ENCODE measurements at regions not wholly inside any gene's neighbourhood (a gene's known extent, or its start where the extent isn't known, plus 50 kb on each side); places are given as distances from the start of the nearest gene placed in this dataset.

DNA sequence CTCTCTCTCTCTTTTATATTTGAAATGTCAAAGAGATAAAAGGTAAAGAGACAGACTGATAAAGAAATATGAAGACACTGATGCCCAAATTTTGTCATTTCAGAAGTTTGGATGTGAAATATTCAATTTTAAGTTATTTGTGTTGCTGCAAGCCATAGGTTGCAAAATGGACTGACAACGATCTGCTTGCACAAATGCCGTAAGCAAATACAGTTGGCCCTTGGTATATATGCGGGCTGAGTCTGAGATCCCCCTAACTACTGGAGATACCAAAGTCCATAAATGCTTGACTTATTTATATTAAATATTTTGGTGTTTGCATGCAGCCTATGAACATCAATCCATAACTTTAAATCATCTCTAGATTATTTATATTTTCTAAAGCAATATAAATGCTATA, 1459.1 kb upstream of the ALCAM start:
- Histone ChIP-seq H3K4me2 (ENCODE audit: low read length) (no peak overlapping the region), H3F3A (ENCODE audit: insufficient read depth, low read length, poor library complexity, severe bottlenecking) (no peaks in the 10 kb centered on the region), H3K27ac (ENCODE audit: low read length) (no peak overlapping the region), H3K4me3 (ENCODE audit: low read length) (no peak overlapping the region), H3K79me2 (replicated peaks; ENCODE audit: insufficient read depth, low read length) (no peaks in the 10 kb centered on the region), H3K27me3 (ENCODE audit: insufficient read depth, low read depth, low read length) (no peaks in the 10 kb centered on the region), H3K36me3 (ENCODE audit: insufficient read depth, low read length) (no peaks in the 10 kb centered on the region), H3K9ac (ENCODE audit: low read length) (no peak overlapping the region), H3K9me2 (ENCODE audit: insufficient read depth, low read length) (no peaks in the 10 kb centered on the region), H2AFZ (ENCODE audit: low read depth, low read length) (no peak overlapping the region), H4K20me1 (ENCODE audit: insufficient read depth) (no peaks in the 10 kb centered on the region), H3K9me3 (ENCODE audit: low read length) (no peaks in the 10 kb centered on the region)
- TF ChIP-seq, protein P1, sequence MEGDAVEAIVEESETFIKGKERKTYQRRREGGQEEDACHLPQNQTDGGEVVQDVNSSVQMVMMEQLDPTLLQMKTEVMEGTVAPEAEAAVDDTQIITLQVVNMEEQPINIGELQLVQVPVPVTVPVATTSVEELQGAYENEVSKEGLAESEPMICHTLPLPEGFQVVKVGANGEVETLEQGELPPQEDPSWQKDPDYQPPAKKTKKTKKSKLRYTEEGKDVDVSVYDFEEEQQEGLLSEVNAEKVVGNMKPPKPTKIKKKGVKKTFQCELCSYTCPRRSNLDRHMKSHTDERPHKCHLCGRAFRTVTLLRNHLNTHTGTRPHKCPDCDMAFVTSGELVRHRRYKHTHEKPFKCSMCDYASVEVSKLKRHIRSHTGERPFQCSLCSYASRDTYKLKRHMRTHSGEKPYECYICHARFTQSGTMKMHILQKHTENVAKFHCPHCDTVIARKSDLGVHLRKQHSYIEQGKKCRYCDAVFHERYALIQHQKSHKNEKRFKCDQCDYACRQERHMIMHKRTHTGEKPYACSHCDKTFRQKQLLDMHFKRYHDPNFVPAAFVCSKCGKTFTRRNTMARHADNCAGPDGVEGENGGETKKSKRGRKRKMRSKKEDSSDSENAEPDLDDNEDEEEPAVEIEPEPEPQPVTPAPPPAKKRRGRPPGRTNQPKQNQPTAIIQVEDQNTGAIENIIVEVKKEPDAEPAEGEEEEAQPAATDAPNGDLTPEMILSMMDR (IDR thresholded peaks at IDR 0.05; ENCODE audit: poor library complexity, severe bottlenecking): no peak
- TF ChIP-seq SMC3 (conservative IDR thresholded peaks at IDR 0.05; ENCODE audit: poor library complexity) (no peak), MXI1 (conservative IDR thresholded peaks at IDR 0.05; ENCODE audit: poor library complexity, severe bottlenecking) (no peak), POLR2AphosphoS5 (IDR thresholded peaks at IDR 0.05) (no peak), RAD21 (conservative IDR thresholded peaks at IDR 0.05) (no peak), EP300 (conservative IDR thresholded peaks at IDR 0.05; ENCODE audit: poor library complexity, severe bottlenecking) (no peak), EZH2 (IDR thresholded peaks at IDR 0.05; ENCODE audit: borderline replicate concordance, insufficient read depth, low read length, poor library complexity, severe bottlenecking) (no peak), TAF1 (IDR thresholded peaks at IDR 0.05; ENCODE audit: low read depth) (no peak)
- TF ChIP-seq, protein P2, sequence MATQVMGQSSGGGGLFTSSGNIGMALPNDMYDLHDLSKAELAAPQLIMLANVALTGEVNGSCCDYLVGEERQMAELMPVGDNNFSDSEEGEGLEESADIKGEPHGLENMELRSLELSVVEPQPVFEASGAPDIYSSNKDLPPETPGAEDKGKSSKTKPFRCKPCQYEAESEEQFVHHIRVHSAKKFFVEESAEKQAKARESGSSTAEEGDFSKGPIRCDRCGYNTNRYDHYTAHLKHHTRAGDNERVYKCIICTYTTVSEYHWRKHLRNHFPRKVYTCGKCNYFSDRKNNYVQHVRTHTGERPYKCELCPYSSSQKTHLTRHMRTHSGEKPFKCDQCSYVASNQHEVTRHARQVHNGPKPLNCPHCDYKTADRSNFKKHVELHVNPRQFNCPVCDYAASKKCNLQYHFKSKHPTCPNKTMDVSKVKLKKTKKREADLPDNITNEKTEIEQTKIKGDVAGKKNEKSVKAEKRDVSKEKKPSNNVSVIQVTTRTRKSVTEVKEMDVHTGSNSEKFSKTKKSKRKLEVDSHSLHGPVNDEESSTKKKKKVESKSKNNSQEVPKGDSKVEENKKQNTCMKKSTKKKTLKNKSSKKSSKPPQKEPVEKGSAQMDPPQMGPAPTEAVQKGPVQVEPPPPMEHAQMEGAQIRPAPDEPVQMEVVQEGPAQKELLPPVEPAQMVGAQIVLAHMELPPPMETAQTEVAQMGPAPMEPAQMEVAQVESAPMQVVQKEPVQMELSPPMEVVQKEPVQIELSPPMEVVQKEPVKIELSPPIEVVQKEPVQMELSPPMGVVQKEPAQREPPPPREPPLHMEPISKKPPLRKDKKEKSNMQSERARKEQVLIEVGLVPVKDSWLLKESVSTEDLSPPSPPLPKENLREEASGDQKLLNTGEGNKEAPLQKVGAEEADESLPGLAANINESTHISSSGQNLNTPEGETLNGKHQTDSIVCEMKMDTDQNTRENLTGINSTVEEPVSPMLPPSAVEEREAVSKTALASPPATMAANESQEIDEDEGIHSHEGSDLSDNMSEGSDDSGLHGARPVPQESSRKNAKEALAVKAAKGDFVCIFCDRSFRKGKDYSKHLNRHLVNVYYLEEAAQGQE (IDR thresholded peaks at IDR 0.05; ENCODE audit: borderline replicate concordance): no peak

DNA sequence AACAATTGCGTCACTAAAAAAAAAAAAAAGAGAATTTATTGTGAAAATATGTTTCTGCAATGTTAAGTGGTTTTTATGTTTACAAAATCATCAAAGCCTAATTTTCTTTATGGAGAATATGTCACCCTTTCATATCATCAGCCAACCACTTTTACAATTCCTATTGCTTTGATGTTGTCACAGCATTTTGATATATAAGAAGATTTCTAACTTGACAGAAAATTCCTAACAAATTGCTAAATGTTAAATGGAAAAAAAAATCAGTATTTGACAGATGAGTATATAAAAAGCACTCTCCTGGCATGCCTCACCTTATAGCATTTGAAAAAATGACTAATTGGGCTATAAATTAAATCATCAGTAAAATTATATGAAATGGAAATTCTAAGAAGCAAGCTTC, 1457.3 kb upstream of the ALCAM start:
- Histone ChIP-seq H2AFZ (ENCODE audit: low read depth, low read length) (no peak overlapping the region), H3K9me3 (ENCODE audit: low read length) (no peaks in the 10 kb centered on the region), H3F3A (ENCODE audit: insufficient read depth, low read length, poor library complexity, severe bottlenecking) (no peaks in the 10 kb centered on the region), H3K36me3 (ENCODE audit: insufficient read depth, low read length) (no peaks in the 10 kb centered on the region), H3K9me2 (ENCODE audit: insufficient read depth, low read length) (no peaks in the 10 kb centered on the region), H3K4me3 (ENCODE audit: low read length) (no peak overlapping the region), H3K79me2 (replicated peaks; ENCODE audit: insufficient read depth, low read length) (no peaks in the 10 kb centered on the region), H3K27me3 (ENCODE audit: insufficient read depth, low read depth, low read length) (no peaks in the 10 kb centered on the region), H3K27ac (ENCODE audit: low read length) (no peak overlapping the region), H3K9ac (ENCODE audit: low read length) (no peak overlapping the region), H3K4me2 (ENCODE audit: low read length) (no peak overlapping the region), H4K20me1 (ENCODE audit: insufficient read depth) (no peaks in the 10 kb centered on the region)
- no peak for TF ChIP-seq SMC3 (conservative IDR thresholded peaks at IDR 0.05; ENCODE audit: poor library complexity)
- peak; percentile 50 for TF ChIP-seq POLR2AphosphoS5 (IDR thresholded peaks at IDR 0.05)
- TF ChIP-seq, protein P2 (IDR thresholded peaks at IDR 0.05; ENCODE audit: borderline replicate concordance): peak; percentile 58
- no peak for TF ChIP-seq EZH2 (IDR thresholded peaks at IDR 0.05; ENCODE audit: borderline replicate concordance, insufficient read depth, low read length, poor library complexity, severe bottlenecking)
- TF ChIP-seq EP300 (conservative IDR thresholded peaks at IDR 0.05; ENCODE audit: poor library complexity, severe bottlenecking): peak; percentile 74
- TF ChIP-seq RAD21 (conservative IDR thresholded peaks at IDR 0.05): no peak
